Peyer's patch (tissue), 4 donors: ENCODE measurements at regions not wholly inside any gene's neighbourhood (a gene's known extent, or its start where the extent isn't known, plus 50 kb on each side); places are given as distances from the start of the nearest gene placed in this dataset.
"Not testable (repeated sequence)": the region's sequence is repeated elsewhere in the genome, so short reads cannot be mapped to it uniquely, and the experiment has no call there.

ENCODE experiments used
- DNase-seq, 3 donors: peaks; one replicate each; pipeline ENCODE4 v3.0.0-alpha.2; 2017 to 2019
- H3K27ac ChIP-seq, 4 donors: fragments of 200-600 bp; sonication (generic); one replicate each; pipeline ENCODE4 v1.5.1; 2016 to 2019
- H3K27me3 ChIP-seq, 2 donors: fragments of 200-600 bp; sonication (generic); one replicate each; pipeline ENCODE4 v1.5.1; 2019
- H3K36me3 ChIP-seq, 3 donors: fragments of 200-600 bp; sonication (generic); one replicate each; pipeline ENCODE4 v1.5.1; 2016 to 2019
- H3K4me1 ChIP-seq, 4 donors: fragments of 200-600 bp; sonication (generic); one replicate each; pipeline ENCODE4 v1.5.1; 2016 to 2019
- H3K4me3 ChIP-seq, 4 donors: fragments of 200-600 bp; sonication (generic); 1 replicate in 3 of 4; 2 replicates in 1 of 4; pipeline ENCODE4 v1.5.1; 2016 to 2019; ENCODE audit warnings: mild to moderate bottlenecking in 1 of 4
- H3K9me3 ChIP-seq, 4 donors: fragments of 200-600 bp; sonication (generic); one replicate each; pipeline ENCODE4 v1.5.1; 2016 to 2019; ENCODE audit warnings: mild to moderate bottlenecking in 1 of 4
- CTCF ChIP-seq, 6 experiments: fragments of 450-650 bp in 4 of 6; fragments of 200-600 bp in 2 of 6; sonication (generic) in 1 of 6; IDR thresholded peaks; one replicate each; pipeline ENCODE4 v1.5.1; 2017 to 2019; ENCODE audit warnings: antibody characterized with exemption in 6 of 6, mild to moderate bottlenecking in 3 of 6, moderate library complexity in 1 of 6
- POLR2A ChIP-seq, 2 donors: fragments of 450-650 bp; IDR thresholded peaks; one replicate each; pipeline ENCODE4 v1.5.1; 2017; ENCODE audit warnings: antibody characterized with exemption in 2 of 2, mild to moderate bottlenecking in 2 of 2, moderate library complexity in 2 of 2

GRCh38 chr4:123167931-123168330 is 228.7 kb upstream of the SPRY1 start:
- H3K27me3 ChIP-seq = no peaks in the 10 kb centered on the region

GRCh38 chr4:123168812-123169211 is 227.8 kb upstream of the SPRY1 start:
- DNase-seq = no peak
- no peaks in the 10 kb centered on the region for H3K27me3 ChIP-seq

More at GRCh38 chr4:123167931-123168330, 228.7 kb upstream of the SPRY1 start:
- TF ChIP-seq CTCF (IDR thresholded peaks at IDR 0.05) (no peak), POLR2A (IDR thresholded peaks at IDR 0.05) (no peak)
- H3K9me3 ChIP-seq = no peaks in the 10 kb centered on the region
- no peaks in the 10 kb centered on the region for H3K36me3 ChIP-seq
- H3K27ac ChIP-seq = no peak overlapping the region
- DNase-seq = no peak
- H3K4me3 ChIP-seq = no peak overlapping the region
- H3K4me1 ChIP-seq = no peaks in the 10 kb centered on the region

GRCh38 chr4:123170843-123171242 is 225.8 kb upstream of the SPRY1 start:
- H3K27ac ChIP-seq = no peak overlapping the region
- H3K36me3 ChIP-seq = no peaks in the 10 kb centered on the region
- no peak overlapping the region for H3K4me3 ChIP-seq
- H3K4me1 ChIP-seq = no peaks in the 10 kb centered on the region
- TF ChIP-seq CTCF (IDR thresholded peaks at IDR 0.05) = no peak
- TF ChIP-seq POLR2A (IDR thresholded peaks at IDR 0.05) = no peak
- H3K27me3 ChIP-seq = no peaks in the 10 kb centered on the region
- no peaks in the 10 kb centered on the region for H3K9me3 ChIP-seq
- DNase-seq = no peak

More at GRCh38 chr4:123168812-123169211, 227.8 kb upstream of the SPRY1 start:
- TF ChIP-seq CTCF (IDR thresholded peaks at IDR 0.05) (no peak), POLR2A (IDR thresholded peaks at IDR 0.05) (no peak)
- Histone ChIP-seq H3K4me1 (no peaks in the 10 kb centered on the region), H3K36me3 (no peaks in the 10 kb centered on the region), H3K27ac (no peak overlapping the region), H3K9me3 (no peaks in the 10 kb centered on the region), H3K4me3 (no peak overlapping the region)

GRCh38 chr4:123176605-123177004 is 220.0 kb upstream of the SPRY1 start:
- DNase-seq = no peak
- H3K4me3 ChIP-seq = no peak overlapping the region
- H3K4me1 ChIP-seq = no peaks in the 10 kb centered on the region
- H3K36me3 ChIP-seq = no peaks in the 10 kb centered on the region
- TF ChIP-seq POLR2A (IDR thresholded peaks at IDR 0.05) = no peak
- no peak for TF ChIP-seq CTCF (IDR thresholded peaks at IDR 0.05)
- no peaks in the 10 kb centered on the region for H3K9me3 ChIP-seq
- no peaks in the 10 kb centered on the region for H3K27me3 ChIP-seq
- H3K27ac ChIP-seq = no peak overlapping the region

GRCh38 chr4:123182289-123182688 is 214.3 kb upstream of the SPRY1 start:
- Histone ChIP-seq H3K27ac (no peak overlapping the region), H3K27me3 (no peaks in the 10 kb centered on the region), H3K4me3 (no peak overlapping the region), H3K4me1 (no peaks in the 10 kb centered on the region), H3K9me3 (no peaks in the 10 kb centered on the region), H3K36me3 (no peaks in the 10 kb centered on the region)
- no peak for DNase-seq
- TF ChIP-seq POLR2A (IDR thresholded peaks at IDR 0.05) = no peak
- no peak for TF ChIP-seq CTCF (IDR thresholded peaks at IDR 0.05)

GRCh38 chr4:123183308-123183707 is 213.3 kb upstream of the SPRY1 start:
- no peaks in the 10 kb centered on the region for H3K4me1 ChIP-seq
- DNase-seq = no peak
- no peak overlapping the region for H3K27ac ChIP-seq
- H3K36me3 ChIP-seq = no peaks in the 10 kb centered on the region
- TF ChIP-seq POLR2A (IDR thresholded peaks at IDR 0.05) (no peak), CTCF (IDR thresholded peaks at IDR 0.05) (no peak)
- H3K9me3 ChIP-seq = no peaks in the 10 kb centered on the region
- no peaks in the 10 kb centered on the region for H3K27me3 ChIP-seq
- no peak overlapping the region for H3K4me3 ChIP-seq

GRCh38 chr4:123183754-123184153 is 212.8 kb upstream of the SPRY1 start:
- not testable (repeated sequence) for H3K9me3 ChIP-seq, H3K36me3 ChIP-seq, H3K4me3 ChIP-seq, H3K4me1 ChIP-seq, DNase-seq, H3K27me3 ChIP-seq, H3K27ac ChIP-seq
